ENCODE measurements at regions not wholly inside any gene's neighbourhood (a gene's known extent, or its start where the extent isn't known, plus 50 kb on each side); places are given as distances from the start of the nearest gene placed in this dataset.

GRCh38 chr4:77433418-77433733 lies 172.2 kb upstream of the CXCL13 start:
- H3K9me3 Mint-ChIP-seq = no peaks in the 10 kb centered on the region
- Histone ChIP-seq H2AFZ (replicated peaks) (no peak overlapping the region), H3K9me3 (ENCODE audit: low read depth) (no peaks in the 10 kb centered on the region), H3K4me1 (no peaks in the 10 kb centered on the region), H3K36me3 (no peaks in the 10 kb centered on the region), H3K4me3 (no peak overlapping the region), H3K79me2 (ENCODE audit: low read depth) (no peaks in the 10 kb centered on the region), H3F3A (ENCODE audit: low read depth) (no peaks in the 10 kb centered on the region), H4K20me1 (ENCODE audit: low read depth) (no peaks in the 10 kb centered on the region), H3K27me3 (no peaks in the 10 kb centered on the region), H3K27ac (no peak overlapping the region), H3K4me2 (no peak overlapping the region), H3K9ac (no peak overlapping the region)
- H3K27ac Mint-ChIP-seq = no peak overlapping the region
- H3K4me3 Mint-ChIP-seq = no peak overlapping the region
- H3K4me1 Mint-ChIP-seq = no peaks in the 10 kb centered on the region
- H3K36me3 Mint-ChIP-seq = no peaks in the 10 kb centered on the region
- H3K27me3 Mint-ChIP-seq (ENCODE audit: insufficient read depth, low read depth) = no peaks in the 10 kb centered on the region
- TF ChIP-seq CTCF (IDR thresholded peaks at IDR 0.05) = peak; percentile 69
- no peak for TF ChIP-seq EZH2phosphoT487 (IDR thresholded peaks at IDR 0.05)
- DNase-seq (ENCODE audit: low spot score) = peak; percentile 64

GRCh38 chr4:77434299-77435092 lies 171.1 kb upstream of the CXCL13 start:
- H3K27me3 ChIP-seq = no peaks in the 10 kb centered on the region
- H3K79me2 ChIP-seq (ENCODE audit: low read depth) = no peaks in the 10 kb centered on the region
- Mint-ChIP-seq H3K36me3 (no peaks in the 10 kb centered on the region), H3K4me3 (no peak overlapping the region), H3K9me3 (no peaks in the 10 kb centered on the region), H3K27me3 (ENCODE audit: insufficient read depth, low read depth) (no peaks in the 10 kb centered on the region), H3K4me1 (no peaks in the 10 kb centered on the region), H3K27ac (no peak overlapping the region)
- DNase-seq (ENCODE audit: low spot score) = no peak
- H3F3A ChIP-seq (ENCODE audit: low read depth) = no peaks in the 10 kb centered on the region
- TF ChIP-seq CTCF (IDR thresholded peaks at IDR 0.05) (no peak), EZH2phosphoT487 (IDR thresholded peaks at IDR 0.05) (no peak), EZH2 (IDR thresholded peaks at IDR 0.05) (no peak)
- H3K4me1 ChIP-seq = no peaks in the 10 kb centered on the region
- no peak overlapping the region for H3K4me3 ChIP-seq
- no peaks in the 10 kb centered on the region for H3K9me3 ChIP-seq (ENCODE audit: low read depth)
- no peaks in the 10 kb centered on the region for H3K36me3 ChIP-seq
- H4K20me1 ChIP-seq (ENCODE audit: low read depth) = no peaks in the 10 kb centered on the region
- no peak overlapping the region for H3K9ac ChIP-seq
- H2AFZ ChIP-seq (replicated peaks) = no peak overlapping the region
- no peak overlapping the region for H3K4me2 ChIP-seq
- no peak overlapping the region for H3K27ac ChIP-seq

GRCh38 chr4:77437079-77437478 lies 168.5 kb upstream of the CXCL13 start:
- no peak overlapping the region for H3K4me3 Mint-ChIP-seq
- TF ChIP-seq CTCF (IDR thresholded peaks at IDR 0.05) = no peak
- no peak for TF ChIP-seq EZH2 (IDR thresholded peaks at IDR 0.05)
- TF ChIP-seq EZH2phosphoT487 (IDR thresholded peaks at IDR 0.05) = no peak
- no peak overlapping the region for H3K27ac Mint-ChIP-seq
- Histone ChIP-seq H3K36me3 (no peaks in the 10 kb centered on the region), H3K27me3 (no peaks in the 10 kb centered on the region), H3K4me2 (no peak overlapping the region), H3K27ac (no peak overlapping the region), H4K20me1 (ENCODE audit: low read depth) (no peaks in the 10 kb centered on the region), H3K4me3 (no peak overlapping the region), H3K4me1 (no peaks in the 10 kb centered on the region), H3K9ac (no peak overlapping the region), H3K9me3 (ENCODE audit: low read depth) (no peaks in the 10 kb centered on the region), H3F3A (ENCODE audit: low read depth) (no peaks in the 10 kb centered on the region), H2AFZ (replicated peaks) (no peak overlapping the region), H3K79me2 (ENCODE audit: low read depth) (no peaks in the 10 kb centered on the region)
- no peaks in the 10 kb centered on the region for H3K9me3 Mint-ChIP-seq
- H3K36me3 Mint-ChIP-seq = no peaks in the 10 kb centered on the region
- no peaks in the 10 kb centered on the region for H3K27me3 Mint-ChIP-seq (ENCODE audit: insufficient read depth, low read depth)
- H3K4me1 Mint-ChIP-seq = no peaks in the 10 kb centered on the region
- no peak for DNase-seq (ENCODE audit: low spot score)
